Karpas-422 (cell line): ENCODE measurements at regions not wholly inside any gene's neighbourhood (a gene's known extent, or its start where the extent isn't known, plus 50 kb on each side); places are given as distances from the start of the nearest gene placed in this dataset. TPM values are rescaled to one million over a fixed set of nuclear protein-coding genes. Genes with fewer than 3 reads are reported as not detected.
A peak's percentile ranks its signal among the peaks of the same experiment; 100 is the strongest.

Source experiments
- DNase-seq: peaks from one replicate; pipeline ENCODE4 v3.0.0-alpha.2; 2015
- H2AFZ ChIP-seq: fragments of 200-600 bp; sonication (generic); 2 replicates; pipeline ENCODE4 v1.6.1; 2014; ENCODE audit warnings: antibody characterized with exemption, low read length, mixed read lengths
- H3K27ac ChIP-seq: fragments of 200-600 bp; sonication (generic); 2 replicates; pipeline ENCODE4 v1.5.1; 2014; ENCODE audit warnings: mild to moderate bottlenecking, low read length, moderate library complexity
- H3K27me3 ChIP-seq: fragments of 200-600 bp; sonication (generic); 2 replicates; pipeline ENCODE4 v1.6.1; 2014; ENCODE audit warnings: low read length, mixed read lengths
- H3K36me3 ChIP-seq: fragments of 200-600 bp; sonication (generic); 2 replicates; pipeline ENCODE4 v1.6.1; 2014; ENCODE audit warnings: low read length, mixed read lengths; ENCODE audit not compliant: insufficient read depth
- H3K4me1 ChIP-seq: fragments of 200-600 bp; sonication (generic); 2 replicates; pipeline ENCODE4 v1.6.1; 2014; ENCODE audit warnings: mild to moderate bottlenecking, low read length, mixed read lengths
- H3K4me2 ChIP-seq: fragments of 200-600 bp; sonication (generic); 2 replicates; pipeline ENCODE4 v1.6.1; 2014; ENCODE audit warnings: low read length, low read depth, mild to moderate bottlenecking; ENCODE audit not compliant: poor library complexity, severe bottlenecking
- H3K4me3 ChIP-seq: fragments of 200-600 bp; sonication (generic); 2 replicates; pipeline ENCODE4 v1.5.1; 2014; ENCODE audit warnings: mild to moderate bottlenecking, antibody characterized with exemption, low read length, mixed read lengths
- H3K79me2 ChIP-seq: fragments of 200-600 bp; sonication (generic); 2 replicates; pipeline ENCODE4 v1.6.1; 2014; ENCODE audit warnings: mild to moderate bottlenecking, low read length, mixed read lengths
- H3K9ac ChIP-seq: fragments of 200-600 bp; sonication (generic); 2 replicates; pipeline ENCODE4 v1.6.0; 2014; ENCODE audit warnings: low read length
- H3K9me2 ChIP-seq: fragments of 200-600 bp; sonication (generic), shearing (Covaris generic); replicated peaks from 2 replicates; pipeline ENCODE4 v1.6.0; 2014; ENCODE audit warnings: mild to moderate bottlenecking, low read length, moderate library complexity; ENCODE audit not compliant: insufficient read depth
- H3K9me3 ChIP-seq: fragments of 300-700, 200-600 bp; sonication (generic); 2 replicates; pipeline ENCODE4 v1.6.1; 2014; ENCODE audit warnings: low read length, mixed read lengths
- H4K20me1 ChIP-seq: fragments of 200-600 bp; sonication (generic); 2 replicates; pipeline ENCODE4 v1.6.1; 2014; ENCODE audit warnings: mild to moderate bottlenecking, antibody characterized with exemption, low read length, low read depth; ENCODE audit not compliant: insufficient read depth
- small RNA-seq: library from RNA; depleted of rRNA; stranded (forward); fragments of <200 nt; gene quantifications from one replicate; pipeline ENCODE3, GENCODE V24; 2014

DNA sequence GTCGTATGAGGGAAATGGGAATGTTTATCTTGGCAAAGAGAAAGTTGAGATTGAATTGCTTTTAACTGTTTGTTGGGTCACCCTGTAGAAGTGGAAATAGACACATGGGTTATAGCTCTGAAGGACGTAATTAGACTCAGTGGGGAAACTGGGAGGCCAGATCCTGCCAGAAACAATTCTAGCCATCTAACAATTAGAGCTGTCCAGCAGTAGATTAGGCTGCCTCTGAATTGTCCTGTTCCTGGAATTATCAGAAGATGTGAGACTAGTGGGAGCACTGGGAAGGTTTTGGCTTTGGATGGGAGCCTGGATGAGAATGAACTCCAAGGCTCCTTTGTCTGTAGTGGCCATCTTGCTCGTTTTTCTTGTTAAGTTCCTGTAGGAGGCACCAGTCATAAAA is 61.9 kb upstream of the IGFBP7 start:
- Histone ChIP-seq H2AFZ (no peak overlapping the region), H3K27me3 (no peaks in the 10 kb centered on the region), H4K20me1 (no peaks in the 10 kb centered on the region), H3K4me1 (no peaks in the 10 kb centered on the region), H3K9me2 (no peaks in the 10 kb centered on the region), H3K9me3 (no peaks in the 10 kb centered on the region), H3K36me3 (no peaks in the 10 kb centered on the region), H3K4me3 (no peak overlapping the region), H3K79me2 (no peaks in the 10 kb centered on the region), H3K27ac (no peak overlapping the region), H3K9ac (no peak overlapping the region), H3K4me2 (no peak overlapping the region)
- DNase-seq: peak; percentile 7

DNA sequence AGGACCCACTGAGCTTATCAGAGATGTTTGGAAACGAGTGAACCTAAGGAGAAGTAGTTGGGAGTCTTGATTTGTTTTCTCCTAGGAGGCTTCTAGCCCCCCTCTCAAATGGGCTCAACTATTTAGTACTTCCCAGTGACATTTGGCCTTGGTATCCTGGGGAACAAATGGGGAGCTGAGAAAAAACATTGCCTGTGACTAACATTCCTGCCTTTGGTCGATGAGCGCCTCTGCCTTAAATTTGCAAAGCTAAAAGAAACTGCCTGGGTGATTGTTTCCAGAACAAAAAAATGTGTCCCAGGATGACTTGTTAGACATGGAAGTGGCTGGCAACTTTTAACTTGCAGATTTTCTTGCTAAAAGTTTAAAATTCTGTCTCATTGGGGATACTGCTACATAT is 58.8 kb upstream of the IGFBP7 start:
- Histone ChIP-seq H2AFZ (no peak overlapping the region), H3K27me3 (no peaks in the 10 kb centered on the region), H3K79me2 (no peaks in the 10 kb centered on the region), H3K36me3 (no peaks in the 10 kb centered on the region), H3K4me1 (no peaks in the 10 kb centered on the region), H3K9me2 (no peaks in the 10 kb centered on the region), H3K9me3 (no peaks in the 10 kb centered on the region), H3K9ac (no peak overlapping the region), H3K4me3 (no peak overlapping the region), H3K4me2 (no peak overlapping the region), H4K20me1 (no peaks in the 10 kb centered on the region), H3K27ac (no peak overlapping the region)
- DNase-seq: peak; percentile 33

DNA sequence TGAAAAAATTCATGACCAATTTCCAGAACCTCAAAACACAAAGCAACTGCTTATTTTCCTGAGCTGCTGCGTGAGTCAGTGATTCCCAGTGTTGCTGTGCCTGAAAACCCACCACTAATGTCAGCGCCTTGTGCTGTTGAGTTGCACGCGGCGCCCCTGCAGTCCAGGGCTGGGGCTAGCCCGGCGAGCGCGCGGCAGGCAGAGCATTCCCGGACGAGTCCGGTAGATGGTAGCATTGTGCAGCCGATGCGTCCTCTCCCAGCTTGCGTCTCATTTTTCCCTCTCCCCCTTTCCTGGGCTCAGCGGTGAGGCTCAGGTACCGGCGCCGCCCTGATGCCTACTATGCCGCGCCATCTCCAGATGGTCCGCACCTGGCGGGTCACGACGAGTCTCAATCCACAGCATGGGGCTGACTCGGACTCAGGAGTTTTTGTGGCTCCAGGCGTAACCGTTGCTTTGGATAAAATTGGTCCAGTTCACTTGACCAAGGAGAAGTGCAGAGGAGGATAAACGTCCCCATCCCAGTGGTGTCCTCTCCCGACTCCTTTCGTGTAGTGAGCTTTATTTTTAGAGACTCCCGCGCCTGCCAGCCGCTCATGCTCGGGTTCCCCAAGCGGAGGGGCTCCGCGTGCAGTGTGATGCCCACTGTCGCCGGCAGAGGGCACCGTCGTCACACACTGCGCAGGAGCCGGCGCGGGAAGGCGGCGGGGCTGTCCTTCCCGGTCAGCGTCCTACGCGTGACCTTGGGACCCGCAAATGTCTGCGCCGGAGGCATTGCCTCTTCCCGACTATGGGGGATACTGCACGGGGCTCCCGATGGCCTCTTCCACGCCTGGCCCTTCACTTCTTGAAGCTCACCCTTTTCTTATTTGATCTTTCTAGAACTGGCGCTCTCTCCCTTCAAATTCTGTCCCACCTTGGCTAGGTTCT is 53.6 kb upstream of the IGFBP7 start:
- Histone ChIP-seq H3K27ac (no peak overlapping the region), H3K27me3 (peaks cover 3% of the 10 kb centered on the region; the same call in 1 of the 2 replicates), H2AFZ (peak overlapping the region; percentile 97), H3K9ac (peak overlapping the region; percentile 67), H3K36me3 (no peaks in the 10 kb centered on the region), H3K9me2 (no peaks in the 10 kb centered on the region), H3K4me2 (peak overlapping the region; percentile 84), H4K20me1 (no peaks in the 10 kb centered on the region), H3K79me2 (no peaks in the 10 kb centered on the region), H3K4me1 (peaks cover 3% of the 10 kb centered on the region), H3K9me3 (0 out of 2 replicates have a peak, but pooled peaks cover 5% of the 10 kb centered on the region), H3K4me3 (peak overlapping the region; percentile 65)
- DNase-seq: peak; percentile 85

DNA sequence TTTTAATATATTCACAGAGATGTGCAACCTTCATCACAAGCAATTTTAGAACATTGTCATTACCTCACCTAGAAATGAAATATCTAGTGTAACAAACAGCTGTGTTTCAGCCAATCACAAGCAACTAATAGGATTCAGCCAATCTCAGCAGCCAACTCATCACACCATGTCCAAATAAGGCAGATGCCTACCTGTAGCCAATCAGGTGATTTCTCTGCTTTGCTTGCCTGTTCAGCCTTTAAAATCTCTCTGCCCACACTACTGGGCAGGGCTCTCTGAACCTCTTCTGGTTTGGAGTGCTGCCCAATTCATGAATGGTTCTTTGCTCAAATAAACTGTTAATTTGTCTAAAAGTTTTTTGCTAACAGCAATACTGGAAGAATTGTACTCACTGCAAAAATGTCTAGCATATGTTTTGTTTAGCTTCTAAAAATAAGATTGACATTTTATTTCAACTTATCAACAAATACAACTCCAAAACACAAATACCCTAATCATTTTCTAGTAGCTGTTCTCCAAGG is 52.4 kb upstream of the IGFBP7 start:
- no peak overlapping the region for H2AFZ ChIP-seq

More for the DNA sequence above, 52.4 kb upstream of the IGFBP7 start:
- H3K27ac ChIP-seq: no peak overlapping the region
- DNase-seq: peak; percentile 42
- no peak overlapping the region for H3K9ac ChIP-seq
- H3K9me2 ChIP-seq: no peaks in the 10 kb centered on the region
- no peak overlapping the region for H3K4me3 ChIP-seq
- H3K79me2 ChIP-seq: no peaks in the 10 kb centered on the region
- peaks cover 3% of the 10 kb centered on the region; the same call in 1 of the 2 replicates for H3K27me3 ChIP-seq
- peaks cover 3% of the 10 kb centered on the region for H3K4me1 ChIP-seq
- H3K4me2 ChIP-seq: no peak overlapping the region
- H4K20me1 ChIP-seq: no peaks in the 10 kb centered on the region
- 0 out of 2 replicates have a peak, but pooled peaks cover 5% of the 10 kb centered on the region for H3K9me3 ChIP-seq
- H3K36me3 ChIP-seq: no peaks in the 10 kb centered on the region

Small RNA genes lying in the stretch of these regions (small RNA-seq; reads per million reads assigned to genes)
- gene SRIP1: not detected
